ENCODE measurements at regions not wholly inside any gene's neighbourhood (a gene's known extent, or its start where the extent isn't known, plus 50 kb on each side); places are given as distances from the start of the nearest gene placed in this dataset.

DNA sequence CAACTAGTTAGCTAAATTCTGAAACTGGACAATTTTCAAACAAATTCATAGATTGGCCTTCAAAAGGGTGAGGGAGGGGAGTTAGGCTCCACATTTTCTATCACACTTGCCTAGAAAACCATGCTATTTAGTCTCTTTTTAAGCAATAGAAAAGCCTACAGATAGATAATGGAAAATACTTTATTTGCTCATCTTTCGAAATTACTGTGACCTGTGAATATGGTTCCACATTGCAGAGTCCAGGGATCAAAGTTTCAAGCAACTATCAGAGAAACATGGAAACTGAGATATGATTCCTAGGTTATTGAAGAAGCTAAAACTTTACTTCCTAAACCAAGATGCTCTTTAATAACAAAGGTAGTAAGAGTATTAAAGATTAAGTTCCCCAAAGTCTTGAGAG lies 176.6 kb upstream of the NECTIN3 start:
- Histone ChIP-seq H3K9me3 (ENCODE audit: low read length) (no peaks in the 10 kb centered on the region), H3K36me3 (ENCODE audit: insufficient read depth, low read length) (no peaks in the 10 kb centered on the region), H3K4me1 (ENCODE audit: insufficient read depth, low read length, poor library complexity, severe bottlenecking) (no peaks in the 10 kb centered on the region), H3K9me2 (ENCODE audit: insufficient read depth, low read length) (no peaks in the 10 kb centered on the region), H3K79me2 (ENCODE audit: insufficient read depth, low read depth, low read length) (no peaks in the 10 kb centered on the region), H3K27ac (ENCODE audit: low read depth, low read length, poor library complexity, severe bottlenecking) (no peak overlapping the region), H3K4me2 (ENCODE audit: low read length) (no peak overlapping the region), H2AFZ (ENCODE audit: low read length) (no peak overlapping the region), H4K20me1 (ENCODE audit: insufficient read depth, low read length) (no peaks in the 10 kb centered on the region), H3K4me3 (ENCODE audit: low read depth, low read length, poor library complexity, severe bottlenecking) (no peak overlapping the region)
- no TSS peak for BruUV-seq (replicated peaks)
- ChIA-PET POLR2A (no interaction called here), CTCF (ENCODE audit: unreplicated experiment) (no interaction called here)
- TF ChIP-seq, protein P1, sequence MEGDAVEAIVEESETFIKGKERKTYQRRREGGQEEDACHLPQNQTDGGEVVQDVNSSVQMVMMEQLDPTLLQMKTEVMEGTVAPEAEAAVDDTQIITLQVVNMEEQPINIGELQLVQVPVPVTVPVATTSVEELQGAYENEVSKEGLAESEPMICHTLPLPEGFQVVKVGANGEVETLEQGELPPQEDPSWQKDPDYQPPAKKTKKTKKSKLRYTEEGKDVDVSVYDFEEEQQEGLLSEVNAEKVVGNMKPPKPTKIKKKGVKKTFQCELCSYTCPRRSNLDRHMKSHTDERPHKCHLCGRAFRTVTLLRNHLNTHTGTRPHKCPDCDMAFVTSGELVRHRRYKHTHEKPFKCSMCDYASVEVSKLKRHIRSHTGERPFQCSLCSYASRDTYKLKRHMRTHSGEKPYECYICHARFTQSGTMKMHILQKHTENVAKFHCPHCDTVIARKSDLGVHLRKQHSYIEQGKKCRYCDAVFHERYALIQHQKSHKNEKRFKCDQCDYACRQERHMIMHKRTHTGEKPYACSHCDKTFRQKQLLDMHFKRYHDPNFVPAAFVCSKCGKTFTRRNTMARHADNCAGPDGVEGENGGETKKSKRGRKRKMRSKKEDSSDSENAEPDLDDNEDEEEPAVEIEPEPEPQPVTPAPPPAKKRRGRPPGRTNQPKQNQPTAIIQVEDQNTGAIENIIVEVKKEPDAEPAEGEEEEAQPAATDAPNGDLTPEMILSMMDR (conservative IDR thresholded peaks at IDR 0.05; ENCODE audit: low read length): no peak
- no peak for TF ChIP-seq EZH2phosphoT487 (IDR thresholded peaks at IDR 0.05; ENCODE audit: borderline replicate concordance, low read depth, low read length)
- intact Hi-C loops (cut with micrococcal nuclease; ENCODE audit: unreplicated experiment): no loop called here
- no peak for DNase-seq (ENCODE audit: low spot score)

DNA sequence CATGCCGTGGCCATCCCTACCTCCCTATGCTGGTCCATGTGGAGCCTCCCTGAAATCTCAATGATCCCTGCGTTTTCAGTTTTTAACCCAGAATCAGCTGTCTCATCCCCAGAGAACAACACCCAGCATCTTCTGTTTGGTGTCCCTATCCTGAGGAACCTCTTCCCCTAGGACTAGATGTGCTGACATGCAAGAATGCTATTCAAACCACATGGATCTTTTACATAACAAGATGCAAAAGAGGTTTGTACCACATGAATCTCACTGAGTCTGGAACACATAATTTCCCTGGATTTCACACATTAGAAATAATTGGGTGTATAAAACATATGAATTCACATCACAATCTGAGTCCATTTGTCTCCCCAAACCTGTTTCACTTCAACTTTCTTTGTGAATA lies 174.6 kb upstream of the NECTIN3 start:
- POLR2A ChIA-PET: interaction anchor here (1.0 kb wide), 1 partner anchor 10 kb away, joined by 3 read pairs; no protein-coding TSS in a partner anchor
- no peaks in the 10 kb centered on the region for H3K36me3 ChIP-seq (ENCODE audit: insufficient read depth, low read length)
- TF ChIP-seq, protein P1 (conservative IDR thresholded peaks at IDR 0.05; ENCODE audit: low read length): no peak
- no peak for TF ChIP-seq EZH2phosphoT487 (IDR thresholded peaks at IDR 0.05; ENCODE audit: borderline replicate concordance, low read depth, low read length)
- H3K9me3 ChIP-seq (ENCODE audit: low read length): no peaks in the 10 kb centered on the region
- H3K4me2 ChIP-seq (ENCODE audit: low read length): no peak overlapping the region
- CTCF ChIA-PET (ENCODE audit: unreplicated experiment): no interaction called here
- H4K20me1 ChIP-seq (ENCODE audit: insufficient read depth, low read length): no peaks in the 10 kb centered on the region
- no peak for DNase-seq (ENCODE audit: low spot score)
- H3K79me2 ChIP-seq (ENCODE audit: insufficient read depth, low read depth, low read length): no peaks in the 10 kb centered on the region
- no peaks in the 10 kb centered on the region for H3K9me2 ChIP-seq (ENCODE audit: insufficient read depth, low read length)
- no peak overlapping the region for H3K27ac ChIP-seq (ENCODE audit: low read depth, low read length, poor library complexity, severe bottlenecking)
- intact Hi-C loops (cut with micrococcal nuclease; ENCODE audit: unreplicated experiment): no loop called here
- BruUV-seq (replicated peaks): no TSS peak
- H2AFZ ChIP-seq (ENCODE audit: low read length): no peak overlapping the region
- H3K4me3 ChIP-seq (ENCODE audit: low read depth, low read length, poor library complexity, severe bottlenecking): no peak overlapping the region
- no peaks in the 10 kb centered on the region for H3K4me1 ChIP-seq (ENCODE audit: insufficient read depth, low read length, poor library complexity, severe bottlenecking)

DNA sequence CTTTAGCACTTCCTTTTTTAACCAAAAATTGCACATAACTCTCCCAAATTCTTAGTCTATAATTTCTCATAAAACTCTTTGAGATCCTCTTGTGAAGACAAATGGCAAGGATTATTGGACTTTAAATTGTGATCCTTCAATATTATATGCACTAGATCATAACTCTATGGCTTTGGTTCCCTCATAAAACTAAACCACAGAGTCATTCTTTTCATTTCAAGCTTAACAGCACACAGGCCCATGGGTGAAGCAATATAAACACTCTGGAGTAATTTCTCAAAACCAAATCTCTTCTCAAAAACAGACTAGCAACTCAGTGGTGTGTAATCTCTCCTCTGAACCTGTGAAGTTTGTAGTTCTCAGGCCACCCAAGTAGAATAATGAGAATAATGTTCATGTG lies 171.0 kb upstream of the NECTIN3 start:
- no peak overlapping the region for H3K4me3 ChIP-seq (ENCODE audit: low read depth, low read length, poor library complexity, severe bottlenecking)
- no peak for DNase-seq (ENCODE audit: low spot score)
- intact Hi-C loops (cut with micrococcal nuclease; ENCODE audit: unreplicated experiment): no loop called here

More for the DNA sequence above, 171.0 kb upstream of the NECTIN3 start:
- TF ChIP-seq, protein P1 (conservative IDR thresholded peaks at IDR 0.05; ENCODE audit: low read length): no peak
- Histone ChIP-seq H3K9me2 (ENCODE audit: insufficient read depth, low read length) (no peaks in the 10 kb centered on the region), H3K79me2 (ENCODE audit: insufficient read depth, low read depth, low read length) (no peaks in the 10 kb centered on the region), H2AFZ (ENCODE audit: low read length) (no peak overlapping the region), H3K4me2 (ENCODE audit: low read length) (no peak overlapping the region), H4K20me1 (ENCODE audit: insufficient read depth, low read length) (no peaks in the 10 kb centered on the region), H3K36me3 (ENCODE audit: insufficient read depth, low read length) (no peaks in the 10 kb centered on the region), H3K4me1 (ENCODE audit: insufficient read depth, low read length, poor library complexity, severe bottlenecking) (no peaks in the 10 kb centered on the region), H3K27ac (ENCODE audit: low read depth, low read length, poor library complexity, severe bottlenecking) (no peak overlapping the region), H3K9me3 (ENCODE audit: low read length) (no peaks in the 10 kb centered on the region)
- BruUV-seq (replicated peaks): no TSS peak
- ChIA-PET CTCF (ENCODE audit: unreplicated experiment) (no interaction called here), POLR2A (no interaction called here)
